DMS114 treated with DMSO at 0.1 percent for 48 hours (cell line): ENCODE measurements at regions not wholly inside any gene's neighbourhood (a gene's known extent, or its start where the extent isn't known, plus 50 kb on each side); places are given as distances from the start of the nearest gene placed in this dataset.

Experiments used
- DNase-seq: peaks from one replicate; lab custom pipeline; 2025; ENCODE audit not compliant: unreplicated experiment; lab: John Stamatoyannopoulos, UW

GRCh38 chr1:59225594-59226316 lies 71.1 kb upstream of the FGGY start:
- no peak for DNase-seq

GRCh38 chr1:59229138-59229537 lies 67.8 kb upstream of the FGGY start:
- DNase-seq, result no peak

GRCh38 chr1:59230622-59231021 lies 66.3 kb upstream of the FGGY start:
- no peak for DNase-seq

GRCh38 chr1:59232216-59232615 lies 64.7 kb upstream of the FGGY start:
- no peak for DNase-seq

GRCh38 chr1:59233444-59233843 lies 63.5 kb upstream of the FGGY start:
- no peak for DNase-seq

GRCh38 chr1:59236721-59237545 lies 60.0 kb upstream of the FGGY start:
- DNase-seq, result no peak

GRCh38 chr1:59237900-59238299 lies 59.0 kb upstream of the FGGY start:
- no peak for DNase-seq

GRCh38 chr1:59238333-59238934 lies 58.5 kb upstream of the FGGY start:
- DNase-seq, result no peak

- DNase-seq, result no peak
Measured at GRCh38 chr1:59238993-59239392, 57.9 kb upstream of the FGGY start.

- DNase-seq, result no peak
Measured at GRCh38 chr1:59241909-59242308, 55.0 kb upstream of the FGGY start.

GRCh38 chr1:59242370-59242769 lies 54.5 kb upstream of the FGGY start:
- DNase-seq, result no peak

GRCh38 chr1:59243550-59243949 lies 53.3 kb upstream of the FGGY start:
- no peak for DNase-seq

GRCh38 chr1:59243978-59244377 lies 52.9 kb upstream of the FGGY start:
- no peak for DNase-seq

GRCh38 chr1:59244891-59245290 lies 52.0 kb upstream of the FGGY start:
- no peak for DNase-seq
